HG03175 (cell line): ENCODE measurements at regions not wholly inside any gene's neighbourhood (a gene's known extent, or its start where the extent isn't known, plus 50 kb on each side); places are given as distances from the start of the nearest gene placed in this dataset.
A peak's percentile ranks its signal among the peaks of the same experiment; 100 is the strongest.
"Not testable (repeated sequence)": the region's sequence is repeated elsewhere in the genome, so short reads cannot be mapped to it uniquely, and the experiment has no call there.

Experiments used
- ATAC-seq: cut with Tn5 transposase; IDR thresholded peaks from one replicate; pipeline ENCODE4 v1.9.1; 2021; ENCODE audit warnings: mild to moderate bottlenecking, moderate library complexity; ENCODE audit not compliant: unreplicated experiment

DNA sequence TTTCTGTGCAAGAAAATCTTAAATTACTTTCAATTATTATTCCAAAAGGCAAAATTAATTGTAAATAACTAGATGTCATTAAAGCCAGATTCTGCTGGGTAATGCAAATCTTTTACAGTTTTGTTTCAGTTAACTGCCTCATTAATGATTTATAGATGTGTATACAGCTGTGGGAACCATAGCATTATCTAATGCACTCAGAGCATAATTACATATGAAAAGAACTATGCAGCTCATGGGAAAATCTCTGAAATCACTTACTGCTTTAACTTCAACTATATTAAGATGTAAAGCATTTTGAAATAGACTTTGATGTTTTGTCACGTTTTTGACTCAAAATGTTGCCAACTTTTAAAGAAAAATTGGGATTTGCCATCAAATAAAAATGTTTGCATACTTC, 630.3 kb upstream of the KLHL4 start:
- ATAC-seq: no peak

DNA sequence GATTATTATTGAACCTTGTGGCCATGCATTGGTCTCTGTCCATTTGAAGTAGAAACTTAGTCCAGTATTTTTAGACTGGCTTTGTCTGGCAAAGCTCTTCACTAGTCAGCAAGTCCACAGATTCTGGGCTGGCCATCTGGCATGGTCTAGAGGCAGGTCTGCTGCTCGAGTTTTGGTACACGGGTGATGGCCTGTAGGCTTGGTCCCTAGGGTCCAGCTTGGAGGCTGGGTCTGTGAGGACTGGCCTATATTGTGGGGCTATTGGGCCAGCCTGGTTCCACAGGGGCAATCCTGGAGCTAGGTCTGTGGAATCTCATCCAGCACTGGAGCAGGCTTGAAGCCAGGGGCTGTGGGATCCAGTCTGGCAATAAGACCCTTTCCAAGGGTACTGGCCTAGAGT, 607.6 kb upstream of the KLHL4 start:
- no peak for ATAC-seq

GRCh38 chrX:86910602-86911311, 606.8 kb upstream of the KLHL4 start:
- no peak for ATAC-seq

DNA sequence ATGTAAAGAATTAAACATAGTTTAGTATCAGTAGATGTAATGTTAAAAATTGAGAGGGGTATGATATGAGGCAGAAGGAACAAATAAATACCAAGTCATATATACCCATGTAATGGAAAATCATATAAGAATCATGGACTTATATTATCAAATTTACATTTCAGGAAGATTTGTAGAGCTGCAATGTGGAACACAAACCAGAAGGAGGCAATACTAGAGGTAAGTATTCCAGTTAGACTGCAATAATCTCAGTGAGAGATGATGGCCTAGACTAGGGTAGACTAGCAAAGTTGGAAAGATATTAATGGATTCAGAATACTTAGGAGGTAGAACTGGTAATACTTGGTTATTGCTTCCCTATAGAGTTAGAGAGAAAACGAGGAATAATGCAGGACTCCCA, 603.0 kb upstream of the KLHL4 start:
- ATAC-seq: no peak

GRCh38 chrX:86917959-86918358, 599.6 kb upstream of the KLHL4 start:
- ATAC-seq: no peak

DNA sequence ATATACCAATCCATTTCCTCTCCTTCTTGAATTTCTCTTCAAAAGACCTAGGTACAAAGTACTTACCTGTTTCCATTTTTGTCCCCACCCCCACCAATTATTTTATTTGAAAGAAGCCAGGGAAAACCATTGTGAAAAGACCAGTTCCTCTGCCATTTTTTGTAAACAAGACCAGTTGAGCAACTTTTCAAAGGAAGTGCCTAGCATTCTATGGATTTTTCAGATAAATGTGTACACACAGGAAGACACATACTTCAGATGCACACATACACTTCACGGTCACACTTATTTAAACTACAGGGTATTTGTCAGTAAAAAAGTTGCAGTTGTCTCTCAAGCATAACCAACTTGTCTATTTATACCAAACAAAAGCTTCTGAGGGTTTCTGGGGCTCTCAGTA, 587.2 kb upstream of the KLHL4 start:
- no peak for ATAC-seq

DNA sequence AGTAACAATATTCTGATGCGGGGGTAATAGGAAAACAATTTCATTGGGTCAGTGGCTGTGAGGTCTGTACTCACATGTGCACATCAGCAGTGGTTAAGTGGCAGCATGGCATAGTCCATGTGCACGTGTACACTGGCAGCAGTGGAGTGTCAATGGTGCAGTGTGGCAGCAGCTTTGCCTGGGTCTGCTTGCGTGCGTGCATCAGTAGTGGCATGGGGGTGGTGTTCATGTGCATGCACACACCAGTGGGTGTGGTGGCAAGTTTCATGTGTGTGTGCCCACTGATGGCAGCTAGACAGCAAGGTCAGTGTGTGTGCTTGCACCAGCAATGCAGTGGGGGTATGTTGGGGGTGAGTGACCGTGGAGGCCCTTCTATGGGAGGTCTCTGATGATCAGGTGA, 581.6 kb upstream of the KLHL4 start:
- no peak for ATAC-seq

DNA sequence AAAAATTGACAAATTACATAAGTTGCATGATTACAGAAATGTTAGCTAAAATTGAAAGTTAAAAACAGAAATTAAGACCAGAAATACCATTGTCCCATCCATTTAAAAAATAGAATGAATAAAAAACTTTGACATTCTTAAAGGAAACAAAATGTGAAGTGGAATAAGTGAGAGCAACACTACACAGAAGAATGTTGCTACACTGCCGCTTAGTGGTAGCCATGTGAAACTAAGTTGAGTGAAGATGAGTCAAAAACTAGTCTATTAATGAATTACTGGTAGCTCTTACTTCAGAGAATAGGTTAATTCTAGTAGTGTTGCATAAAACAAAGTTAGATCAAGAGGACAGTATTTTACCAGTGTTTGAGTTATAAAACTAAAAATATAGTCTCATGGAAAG, 571.0 kb upstream of the KLHL4 start:
- ATAC-seq: peak; percentile 70

DNA sequence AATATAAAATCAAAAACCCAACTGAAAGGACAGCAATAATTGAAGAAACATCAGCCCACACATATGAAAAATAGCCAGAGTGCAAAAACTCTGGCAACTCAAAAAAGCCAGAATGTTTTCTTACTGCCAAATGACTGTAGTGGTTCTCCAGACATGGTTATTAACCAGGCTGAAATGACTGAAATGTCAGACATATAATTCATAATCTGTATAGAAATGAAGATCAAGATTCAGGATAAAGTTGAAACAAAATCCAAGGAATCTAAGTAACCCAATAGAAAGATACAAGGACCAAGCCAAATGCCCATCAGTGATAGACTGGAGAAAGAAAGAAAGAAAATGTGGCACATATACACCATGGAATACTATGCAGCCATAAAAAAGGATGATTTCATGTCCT, 553.3 kb upstream of the KLHL4 start:
- no peak for ATAC-seq

- no peak for ATAC-seq
Observed at GRCh38 chrX:86981326-86981879, 536.2 kb upstream of the KLHL4 start.

DNA sequence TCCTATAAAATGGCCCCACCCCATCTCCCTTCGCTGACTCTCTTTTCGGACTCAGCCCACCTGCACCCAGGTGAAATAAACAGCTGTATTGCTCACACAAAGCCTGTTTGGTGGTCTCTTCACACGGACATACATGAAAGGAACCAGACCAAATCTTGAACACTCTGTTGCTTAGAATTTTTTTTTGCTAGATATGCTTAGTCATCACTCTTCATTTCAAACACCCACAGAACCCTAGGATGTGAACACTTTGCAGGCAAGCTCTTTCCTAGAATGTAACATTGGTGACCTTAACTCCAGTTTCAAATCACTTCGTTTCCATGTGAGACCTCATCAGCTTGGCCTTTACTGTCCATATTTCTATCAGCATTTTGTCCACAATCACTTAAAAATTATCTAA, 530.3 kb upstream of the KLHL4 start:
- not testable (repeated sequence) for ATAC-seq

- no peak for ATAC-seq
Observed at GRCh38 chrX:87003031-87003430, 514.6 kb upstream of the KLHL4 start.

DNA sequence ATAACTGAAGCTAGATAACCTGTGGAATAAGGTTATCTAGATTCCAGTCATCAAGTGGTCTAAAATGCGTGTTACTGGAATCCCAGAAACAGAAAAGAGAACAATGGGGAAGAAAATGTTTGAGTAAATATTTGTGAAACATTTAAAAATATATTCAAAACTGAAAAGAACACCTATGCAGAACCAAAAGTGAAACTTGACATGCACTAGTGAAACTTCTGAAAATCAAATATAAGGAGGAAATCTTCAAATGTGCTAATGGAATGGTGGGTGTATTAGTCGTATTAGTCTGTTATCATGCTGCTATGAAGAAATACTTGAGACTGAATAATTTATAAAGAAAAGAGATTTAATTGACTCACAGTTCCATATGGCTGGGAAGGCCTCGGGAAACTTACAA, 512.4 kb upstream of the KLHL4 start:
- no peak for ATAC-seq

DNA sequence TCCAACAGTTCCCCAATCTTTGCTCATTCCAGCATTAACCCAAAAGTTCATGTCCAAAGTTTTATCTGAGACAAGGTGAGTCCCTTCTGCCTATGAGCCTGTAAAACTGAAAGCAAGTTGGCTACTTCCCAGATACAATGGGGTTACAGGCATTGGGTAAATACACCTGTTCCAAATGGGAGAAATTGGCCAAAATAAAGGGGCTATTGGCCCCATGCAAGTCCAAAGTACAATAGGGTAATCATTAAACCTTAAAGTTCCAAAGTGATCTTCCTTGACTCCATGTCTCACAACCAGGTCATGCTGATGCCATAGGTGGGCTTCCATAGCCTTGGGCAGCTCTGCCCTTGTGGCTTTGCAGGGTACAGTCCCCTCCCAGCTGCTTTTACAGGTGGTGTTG, 511.7 kb upstream of the KLHL4 start:
- ATAC-seq: no peak

GRCh38 chrX:87006561-87006960, 511.0 kb upstream of the KLHL4 start:
- ATAC-seq: no peak

- ATAC-seq: no peak
Observed at GRCh38 chrX:87017210-87017609, 500.4 kb upstream of the KLHL4 start.

DNA sequence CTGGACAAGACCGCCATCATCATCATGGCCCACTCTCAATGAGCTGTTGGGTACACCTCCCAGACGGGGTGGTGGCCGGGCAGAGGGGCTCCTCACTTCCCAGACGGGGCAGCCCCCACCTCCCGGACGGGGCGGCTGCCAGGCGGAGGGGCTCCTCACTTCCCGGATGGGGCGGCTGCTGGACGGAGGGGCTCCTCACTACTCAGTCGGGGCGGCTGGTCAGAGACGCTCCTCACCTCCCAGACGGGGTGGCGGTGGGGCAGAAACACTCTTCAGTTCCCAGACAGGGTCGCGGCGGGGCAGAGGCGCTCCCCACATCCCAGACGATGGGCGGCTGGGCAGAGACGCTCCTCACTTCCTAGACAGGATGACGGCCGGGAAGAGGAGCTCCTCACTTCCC, 484.5 kb upstream of the KLHL4 start:
- not testable (repeated sequence) for ATAC-seq

GRCh38 chrX:87045352-87045751, 472.2 kb upstream of the KLHL4 start:
- ATAC-seq: no peak

- no peak for ATAC-seq
Observed at GRCh38 chrX:87049567-87049966, 468.0 kb upstream of the KLHL4 start.

- no peak for ATAC-seq
Observed at GRCh38 chrX:87063642-87064041, 454.0 kb upstream of the KLHL4 start.

- no peak for ATAC-seq
Observed at GRCh38 chrX:87064502-87064901, 453.1 kb upstream of the KLHL4 start.

- ATAC-seq: no peak
Observed at GRCh38 chrX:87067795-87068369, 449.7 kb upstream of the KLHL4 start.

- ATAC-seq: no peak
Observed at GRCh38 chrX:87078231-87078630, 439.4 kb upstream of the KLHL4 start.
